ENCODE measurements at regions not wholly inside any gene's neighbourhood (a gene's known extent, or its start where the extent isn't known, plus 50 kb on each side); places are given as distances from the start of the nearest gene placed in this dataset.

DNA sequence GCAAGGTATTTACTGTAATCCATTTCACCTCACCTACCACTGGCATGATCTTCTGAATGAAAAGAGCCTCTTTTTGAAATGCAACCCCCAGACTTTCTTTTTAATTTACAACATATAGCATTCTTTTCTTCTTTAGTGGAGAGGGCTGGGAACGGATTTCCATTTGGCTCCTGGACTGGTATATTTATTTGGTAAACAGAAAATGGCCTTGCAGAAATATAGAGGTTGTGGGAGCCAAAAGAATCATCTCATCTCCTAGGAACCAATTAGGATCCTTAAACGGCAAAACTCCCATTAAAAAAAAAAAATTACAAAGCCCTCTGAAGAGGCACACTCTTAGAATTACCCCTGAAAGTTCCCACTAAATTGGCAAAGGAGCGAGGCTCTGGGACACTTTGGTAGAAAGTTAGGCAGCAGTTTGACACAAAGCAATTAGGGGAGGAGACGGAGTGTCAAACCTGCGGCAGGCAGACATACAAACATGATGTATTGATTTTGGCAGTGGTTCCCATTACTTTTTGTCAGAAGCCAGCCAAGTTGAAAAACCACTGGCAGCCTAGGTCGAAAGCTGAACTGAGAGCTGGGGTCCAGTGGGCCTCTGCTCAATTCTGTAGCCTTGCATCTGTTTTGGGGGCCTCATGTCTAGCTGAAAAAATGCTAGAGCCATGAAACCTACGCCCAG lies 135.1 kb upstream of the MAGI3 start:
- 56% methylated on average over 3 of the region's 7 CpGs for WGBS (ENCODE audit: insufficient coverage)

DNA sequence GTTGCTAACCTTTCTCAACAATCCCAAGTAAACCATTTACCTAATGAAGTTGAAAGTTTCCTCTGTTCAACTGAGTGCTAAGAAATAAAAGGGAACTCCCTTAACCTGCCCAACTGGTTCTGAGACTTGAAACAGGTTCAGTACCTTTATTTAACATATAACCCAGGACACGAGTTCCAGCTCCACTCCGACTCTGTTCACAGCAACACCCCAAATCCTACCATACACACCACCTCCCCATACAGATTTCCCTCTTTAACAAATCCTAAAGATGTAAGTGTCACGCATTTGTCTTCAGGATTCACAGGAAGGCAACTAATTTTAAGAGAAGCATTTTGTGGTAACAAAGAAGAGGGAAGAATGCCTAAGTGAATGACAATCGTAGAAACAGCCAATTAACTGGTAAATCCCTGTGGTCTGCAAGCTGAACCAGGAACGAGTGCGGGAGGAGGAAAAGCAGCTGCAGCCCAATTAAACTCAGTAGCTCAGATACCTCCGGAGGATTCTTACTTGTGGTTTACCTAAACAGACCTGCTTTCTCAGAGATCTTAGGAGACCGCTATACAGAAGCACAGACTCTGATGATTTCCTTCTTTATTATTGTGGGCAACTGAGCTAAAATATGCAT lies 134.5 kb upstream of the MAGI3 start:
- Histone ChIP-seq H3K36me3 (ENCODE audit: control insufficient read depth, insufficient read depth, low read length) (no peaks in the 10 kb centered on the region), H3K9me3 (replicated peaks; ENCODE audit: control insufficient read depth, low read depth, low read length) (no peaks in the 10 kb centered on the region), H3K4me3 (ENCODE audit: low read length) (no peak overlapping the region), H3K27me3 (ENCODE audit: control insufficient read depth, insufficient read depth, low read length) (no peaks in the 10 kb centered on the region), H3K4me1 (ENCODE audit: control insufficient read depth, insufficient read depth, low read length) (peaks cover 3% of the 10 kb centered on the region), H3K27ac (ENCODE audit: low read length) (no peak overlapping the region)
- no peak for DNase-seq
- 44% methylated on average over 3 of the region's 8 CpGs for WGBS (ENCODE audit: insufficient coverage)

More for the DNA sequence above, 135.1 kb upstream of the MAGI3 start:
- Histone ChIP-seq H3K27ac (ENCODE audit: low read length) (no peak overlapping the region), H3K36me3 (ENCODE audit: control insufficient read depth, insufficient read depth, low read length) (no peaks in the 10 kb centered on the region), H3K27me3 (ENCODE audit: control insufficient read depth, insufficient read depth, low read length) (no peaks in the 10 kb centered on the region), H3K9me3 (replicated peaks; ENCODE audit: control insufficient read depth, low read depth, low read length) (no peaks in the 10 kb centered on the region), H3K4me1 (ENCODE audit: control insufficient read depth, insufficient read depth, low read length) (peaks cover 3% of the 10 kb centered on the region), H3K4me3 (ENCODE audit: low read length) (no peak overlapping the region)
- DNase-seq = no peak

DNA sequence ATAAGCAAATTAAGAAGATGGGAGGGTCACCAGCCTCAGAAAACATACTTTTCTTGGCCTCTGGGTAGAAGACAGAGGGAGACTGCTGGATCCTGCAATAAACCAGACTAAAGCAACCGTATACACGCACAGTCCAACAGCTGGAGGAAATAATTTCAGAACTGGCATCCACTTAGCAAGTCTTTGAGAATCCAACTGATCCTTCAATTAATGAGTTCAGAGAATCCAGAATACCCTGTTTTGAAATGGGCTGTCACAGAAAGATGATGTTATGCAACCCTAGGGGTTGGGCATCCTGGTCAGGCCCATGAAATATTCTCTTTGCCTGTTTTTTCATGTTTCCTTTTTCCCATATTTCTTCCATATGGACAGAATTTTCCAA lies 134.0 kb upstream of the MAGI3 start:
- no peak for DNase-seq
- H3K9me3 ChIP-seq (replicated peaks; ENCODE audit: control insufficient read depth, low read depth, low read length) = no peaks in the 10 kb centered on the region
- H3K36me3 ChIP-seq (ENCODE audit: control insufficient read depth, insufficient read depth, low read length) = no peaks in the 10 kb centered on the region
- WGBS (ENCODE audit: insufficient coverage) = 20% methylated on average over 1 of the region's 2 CpGs
- no peaks in the 10 kb centered on the region for H3K27me3 ChIP-seq (ENCODE audit: control insufficient read depth, insufficient read depth, low read length)
- peaks cover 3% of the 10 kb centered on the region for H3K4me1 ChIP-seq (ENCODE audit: control insufficient read depth, insufficient read depth, low read length)
- no peak overlapping the region for H3K4me3 ChIP-seq (ENCODE audit: low read length)
- no peak overlapping the region for H3K27ac ChIP-seq (ENCODE audit: low read length)

GRCh38 chr1:113259988-113260387 lies 130.3 kb upstream of the MAGI3 start:
- Histone ChIP-seq H3K4me3 (ENCODE audit: low read length) (no peak overlapping the region), H3K27ac (ENCODE audit: low read length) (no peak overlapping the region), H3K36me3 (ENCODE audit: control insufficient read depth, insufficient read depth, low read length) (no peaks in the 10 kb centered on the region), H3K9me3 (replicated peaks; ENCODE audit: control insufficient read depth, low read depth, low read length) (no peaks in the 10 kb centered on the region), H3K4me1 (ENCODE audit: control insufficient read depth, insufficient read depth, low read length) (no peaks in the 10 kb centered on the region), H3K27me3 (ENCODE audit: control insufficient read depth, insufficient read depth, low read length) (no peaks in the 10 kb centered on the region)
- no peak for DNase-seq
- WGBS (ENCODE audit: insufficient coverage) = no CpG with 5 or more reads among the region's 2 CpGs

GRCh38 chr1:113265196-113265595 lies 125.1 kb upstream of the MAGI3 start:
- H3K4me3 ChIP-seq (ENCODE audit: low read length) = no peak overlapping the region
- 83% methylated on average over 1 of the region's 2 CpGs for WGBS (ENCODE audit: insufficient coverage)
- H3K27me3 ChIP-seq (ENCODE audit: control insufficient read depth, insufficient read depth, low read length) = no peaks in the 10 kb centered on the region
- H3K9me3 ChIP-seq (replicated peaks; ENCODE audit: control insufficient read depth, low read depth, low read length) = no peaks in the 10 kb centered on the region
- no peaks in the 10 kb centered on the region for H3K36me3 ChIP-seq (ENCODE audit: control insufficient read depth, insufficient read depth, low read length)
- no peaks in the 10 kb centered on the region for H3K4me1 ChIP-seq (ENCODE audit: control insufficient read depth, insufficient read depth, low read length)
- no peak for DNase-seq
- no peak overlapping the region for H3K27ac ChIP-seq (ENCODE audit: low read length)

- Histone ChIP-seq H3K9me3 (replicated peaks; ENCODE audit: control insufficient read depth, low read depth, low read length) (no peaks in the 10 kb centered on the region), H3K27me3 (ENCODE audit: control insufficient read depth, insufficient read depth, low read length) (no peaks in the 10 kb centered on the region), H3K4me1 (ENCODE audit: control insufficient read depth, insufficient read depth, low read length) (no peaks in the 10 kb centered on the region), H3K4me3 (ENCODE audit: low read length) (no peak overlapping the region), H3K27ac (ENCODE audit: low read length) (no peak overlapping the region), H3K36me3 (ENCODE audit: control insufficient read depth, insufficient read depth, low read length) (no peaks in the 10 kb centered on the region)
- WGBS (ENCODE audit: insufficient coverage) = 81% methylated on average over 6 of the region's 6 CpGs
- no peak for DNase-seq
Observed at GRCh38 chr1:113266788-113267187, 123.5 kb upstream of the MAGI3 start.

- no peaks in the 10 kb centered on the region for H3K9me3 ChIP-seq (replicated peaks; ENCODE audit: control insufficient read depth, low read depth, low read length)
- no peak for DNase-seq
- no peak overlapping the region for H3K4me3 ChIP-seq (ENCODE audit: low read length)
- H3K36me3 ChIP-seq (ENCODE audit: control insufficient read depth, insufficient read depth, low read length) = no peaks in the 10 kb centered on the region
- H3K4me1 ChIP-seq (ENCODE audit: control insufficient read depth, insufficient read depth, low read length) = no peaks in the 10 kb centered on the region
- no peak overlapping the region for H3K27ac ChIP-seq (ENCODE audit: low read length)
- no peaks in the 10 kb centered on the region for H3K27me3 ChIP-seq (ENCODE audit: control insufficient read depth, insufficient read depth, low read length)
- no CpG with 5 or more reads among the region's 6 CpGs for WGBS (ENCODE audit: insufficient coverage)
Observed at GRCh38 chr1:113269168-113269963, 120.9 kb upstream of the MAGI3 start.

DNA sequence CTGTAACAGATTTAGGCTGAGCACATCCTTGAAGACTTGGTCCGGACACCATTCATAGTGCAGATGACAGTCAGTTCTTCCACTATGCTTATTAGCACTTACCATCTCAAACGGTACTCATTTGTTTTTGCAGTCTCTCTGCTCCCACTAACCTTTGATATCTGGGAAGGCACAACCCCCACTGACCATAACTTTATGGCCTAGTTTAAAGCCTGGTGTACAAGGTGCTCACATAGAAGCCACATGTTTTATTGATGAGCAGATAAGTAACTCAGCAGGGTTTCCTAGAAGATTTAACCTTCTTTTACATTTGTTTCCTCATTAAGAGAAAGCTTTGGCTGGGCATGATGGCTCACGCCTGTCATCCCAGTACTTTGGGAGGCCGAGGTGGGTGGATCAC lies 119.3 kb upstream of the MAGI3 start:
- DNase-seq = no peak
- Histone ChIP-seq H3K4me3 (ENCODE audit: low read length) (no peak overlapping the region), H3K36me3 (ENCODE audit: control insufficient read depth, insufficient read depth, low read length) (no peaks in the 10 kb centered on the region), H3K27ac (ENCODE audit: low read length) (no peak overlapping the region), H3K9me3 (replicated peaks; ENCODE audit: control insufficient read depth, low read depth, low read length) (no peaks in the 10 kb centered on the region), H3K27me3 (ENCODE audit: control insufficient read depth, insufficient read depth, low read length) (no peaks in the 10 kb centered on the region), H3K4me1 (ENCODE audit: control insufficient read depth, insufficient read depth, low read length) (no peaks in the 10 kb centered on the region)
- WGBS (ENCODE audit: insufficient coverage) = 71% methylated on average over 2 of the region's 4 CpGs

GRCh38 chr1:113275083-113275482 lies 115.2 kb upstream of the MAGI3 start:
- Histone ChIP-seq H3K9me3 (replicated peaks; ENCODE audit: control insufficient read depth, low read depth, low read length) (no peaks in the 10 kb centered on the region), H3K27me3 (ENCODE audit: control insufficient read depth, insufficient read depth, low read length) (no peaks in the 10 kb centered on the region), H3K4me1 (ENCODE audit: control insufficient read depth, insufficient read depth, low read length) (no peaks in the 10 kb centered on the region), H3K4me3 (ENCODE audit: low read length) (no peak overlapping the region), H3K27ac (ENCODE audit: low read length) (no peak overlapping the region), H3K36me3 (ENCODE audit: control insufficient read depth, insufficient read depth, low read length) (no peaks in the 10 kb centered on the region)
- WGBS (ENCODE audit: insufficient coverage) = 25% methylated on average over 1 of the region's 1 CpG
- DNase-seq = no peak

DNA sequence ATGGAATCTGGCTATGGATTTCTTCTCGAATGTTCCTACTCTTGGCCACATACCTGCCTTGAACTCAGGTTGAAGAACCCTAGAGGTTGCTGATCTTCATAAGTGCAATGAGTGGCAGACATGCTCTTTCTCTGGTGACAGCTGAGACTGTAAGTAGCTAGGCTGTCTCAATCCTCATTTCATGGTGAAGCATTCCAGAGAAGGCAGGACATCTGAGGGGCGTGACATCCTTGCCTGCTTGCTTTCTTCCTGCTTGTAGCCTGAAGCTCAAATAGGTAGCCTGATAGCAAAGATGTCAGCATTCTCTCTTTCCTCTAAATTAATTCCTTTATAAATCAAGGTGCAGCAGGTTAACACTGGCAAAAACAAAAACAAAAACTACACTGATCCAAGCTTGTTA lies 114.6 kb upstream of the MAGI3 start:
- DNase-seq = no peak
- Histone ChIP-seq H3K4me1 (ENCODE audit: control insufficient read depth, insufficient read depth, low read length) (no peaks in the 10 kb centered on the region), H3K4me3 (ENCODE audit: low read length) (no peak overlapping the region), H3K9me3 (replicated peaks; ENCODE audit: control insufficient read depth, low read depth, low read length) (no peaks in the 10 kb centered on the region), H3K27me3 (ENCODE audit: control insufficient read depth, insufficient read depth, low read length) (no peaks in the 10 kb centered on the region), H3K36me3 (ENCODE audit: control insufficient read depth, insufficient read depth, low read length) (no peaks in the 10 kb centered on the region), H3K27ac (ENCODE audit: low read length) (no peak overlapping the region)
- 50% methylated on average over 1 of the region's 2 CpGs for WGBS (ENCODE audit: insufficient coverage)
